GM19452 (cell line): ENCODE measurements at regions not wholly inside any gene's neighbourhood (a gene's known extent, or its start where the extent isn't known, plus 50 kb on each side); places are given as distances from the start of the nearest gene placed in this dataset.

Source experiments
- ATAC-seq: cut with Tn5 transposase; IDR thresholded peaks from one replicate; pipeline ENCODE4 v1.9.1; 2021; ENCODE audit not compliant: unreplicated experiment

GRCh38 chr6:159118924-159119323 is 50.3 kb upstream of the FNDC1 start:
- no peak for ATAC-seq

DNA sequence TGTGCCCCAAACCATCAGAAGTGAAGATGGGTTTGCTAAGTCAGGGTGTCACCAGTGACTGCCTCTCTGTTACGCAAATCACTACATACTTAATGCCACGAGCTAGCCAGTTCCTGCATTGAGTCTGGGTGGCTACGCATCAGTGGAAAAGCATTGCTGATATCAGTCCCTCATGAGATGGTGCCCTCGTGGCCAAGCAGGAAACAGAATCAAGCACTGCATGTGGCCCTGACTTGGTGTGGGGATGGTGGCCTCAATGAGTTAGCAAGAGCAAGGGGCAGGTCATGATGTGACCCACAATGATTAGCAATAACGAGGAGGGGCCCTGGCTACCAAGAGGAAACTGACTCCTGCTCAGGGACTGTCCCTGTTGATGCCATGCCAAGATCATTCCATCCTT is 51.6 kb upstream of the FNDC1 start:
- no peak for ATAC-seq

- no peak for ATAC-seq
Observed at GRCh38 chr6:159117046-159117445, 52.2 kb upstream of the FNDC1 start.

GRCh38 chr6:159116343-159116742 is 52.9 kb upstream of the FNDC1 start:
- ATAC-seq, result no peak

- no peak for ATAC-seq
Observed at GRCh38 chr6:159114569-159114968, 54.6 kb upstream of the FNDC1 start.

DNA sequence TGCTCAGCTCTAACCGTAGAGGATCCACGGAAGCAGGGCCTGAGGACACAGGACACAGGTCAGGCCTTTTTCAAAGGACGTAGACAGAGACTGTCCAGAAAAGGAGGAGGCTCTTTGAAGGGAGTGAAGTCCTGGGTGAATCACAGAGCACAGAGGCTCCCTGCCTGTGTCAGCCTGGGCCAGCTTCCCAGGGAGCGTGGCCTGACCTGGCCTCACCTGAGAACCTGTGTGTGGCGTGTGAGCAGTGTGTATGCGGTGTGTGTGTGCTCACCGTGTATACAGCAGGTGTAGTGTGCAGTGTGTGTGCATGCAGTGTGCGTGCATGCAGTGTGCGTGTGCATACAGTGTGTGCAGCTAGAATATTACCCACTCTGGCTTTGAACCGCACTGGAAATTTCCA is 56.0 kb upstream of the FNDC1 start:
- no peak for ATAC-seq

GRCh38 chr6:159112714-159113113 is 56.5 kb upstream of the FNDC1 start:
- ATAC-seq, result no peak

DNA sequence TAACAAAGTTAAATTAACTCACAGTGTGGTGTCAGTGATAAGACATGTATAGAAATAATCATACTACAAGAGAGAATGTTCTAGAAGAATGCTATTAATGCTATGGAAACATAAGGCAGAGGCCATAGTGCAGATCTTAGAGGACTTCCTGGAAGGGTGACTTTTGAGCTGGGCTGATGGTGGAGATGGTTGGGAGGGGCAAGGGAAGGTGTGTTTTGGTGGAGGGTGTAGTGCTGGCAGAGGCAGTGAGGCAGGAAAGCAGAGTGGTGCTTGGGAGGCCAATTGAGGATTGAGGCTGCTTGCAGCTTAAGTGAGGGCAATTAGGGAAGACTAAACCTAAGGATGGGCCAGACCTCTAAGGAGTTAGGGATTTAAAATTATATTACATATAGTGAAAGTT is 58.5 kb upstream of the FNDC1 start:
- no peak for ATAC-seq

DNA sequence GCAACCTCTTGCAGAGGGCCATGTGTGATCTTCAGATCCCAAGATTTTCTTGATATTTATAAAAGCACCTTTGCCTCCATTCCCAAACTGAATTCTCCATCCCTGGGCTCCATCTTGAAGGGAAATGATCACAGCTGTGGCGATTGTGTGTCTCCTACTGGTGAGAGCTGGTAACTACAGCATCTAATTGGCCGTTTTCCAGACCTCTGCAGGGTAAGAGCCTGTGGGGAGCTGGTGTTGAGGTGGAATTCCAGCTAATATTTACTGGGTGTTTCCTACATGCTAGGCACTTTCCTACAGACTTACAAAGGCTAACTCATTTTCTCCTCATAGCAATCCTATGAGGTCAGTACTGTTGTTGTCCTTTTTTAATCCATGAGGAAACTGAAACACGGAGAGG is 59.2 kb upstream of the FNDC1 start:
- no peak for ATAC-seq

DNA sequence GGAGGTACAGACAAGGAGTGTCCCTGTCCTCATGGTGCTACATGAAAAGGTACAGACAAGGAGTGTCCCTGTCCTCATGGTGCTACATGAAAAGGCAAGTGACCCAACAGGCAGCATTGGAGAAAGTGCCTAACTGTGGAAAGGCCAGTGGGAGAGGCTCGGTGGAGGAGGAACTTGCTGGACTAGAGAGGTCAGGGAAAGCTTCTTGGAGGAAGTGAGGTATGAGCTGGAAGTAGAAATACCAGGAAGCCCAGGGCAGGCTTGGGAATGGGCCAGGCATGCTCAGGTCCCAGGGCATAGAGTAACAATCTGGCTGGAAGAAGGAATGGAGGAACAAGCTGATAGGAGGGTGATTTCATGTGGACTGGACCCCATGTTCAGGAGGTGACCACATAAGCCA is 59.8 kb upstream of the FNDC1 start:
- ATAC-seq, result no peak

DNA sequence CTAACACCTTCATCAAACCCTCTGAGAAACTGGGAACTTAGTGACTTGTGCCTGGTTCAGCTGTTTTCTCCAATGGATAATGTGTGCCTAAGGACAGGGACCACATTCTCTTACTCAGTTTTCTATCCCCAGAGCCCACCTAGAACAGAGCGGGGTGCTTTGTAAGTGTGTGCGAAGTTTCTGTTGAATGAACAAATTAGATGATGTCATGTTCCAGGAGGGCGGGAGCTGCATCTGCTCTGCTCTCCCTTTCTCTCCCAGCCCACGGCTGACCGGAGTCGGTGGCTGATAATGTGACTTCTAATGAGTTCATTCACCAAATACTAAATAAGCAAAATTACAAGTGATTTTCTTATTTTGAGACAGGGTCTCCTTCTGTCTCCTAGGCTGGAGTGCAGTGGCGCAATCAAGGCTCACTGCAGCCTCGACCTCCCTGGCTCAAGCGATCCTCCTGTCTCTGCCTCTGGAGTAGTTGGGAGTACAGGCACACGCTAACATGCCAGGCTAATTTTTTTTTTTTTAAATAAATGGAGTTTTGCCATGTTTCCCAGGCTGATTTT is 60.7 kb upstream of the FNDC1 start:
- no peak for ATAC-seq

- no peak for ATAC-seq
Observed at GRCh38 chr6:159107451-159108260, 61.5 kb upstream of the FNDC1 start.

GRCh38 chr6:159106627-159107241 is 61.9 kb upstream of the TAGAP start:
- peak; percentile 83 for ATAC-seq

- no peak for ATAC-seq
Observed at GRCh38 chr6:159105716-159106115, 60.9 kb upstream of the TAGAP start.

DNA sequence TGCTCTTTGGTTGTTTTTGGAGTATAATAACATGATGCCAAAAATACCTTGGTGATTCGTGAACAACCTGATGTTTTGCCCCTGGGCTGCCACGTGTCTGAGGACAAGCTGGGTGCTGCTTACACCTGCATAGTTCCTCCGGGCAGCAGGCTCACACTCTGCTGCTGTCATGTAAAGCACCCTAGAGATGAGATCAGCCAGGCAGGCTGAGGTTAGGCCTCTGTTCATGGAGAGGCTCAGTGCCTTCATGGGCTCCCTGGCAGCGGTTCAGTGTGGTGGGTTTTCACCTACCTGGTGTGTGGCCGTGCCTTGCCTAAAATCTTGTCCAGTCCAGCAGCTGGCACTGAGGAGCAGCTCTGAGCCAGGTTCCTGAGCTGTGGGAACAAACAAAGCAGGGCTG is 60.1 kb upstream of the TAGAP start:
- no peak for ATAC-seq

DNA sequence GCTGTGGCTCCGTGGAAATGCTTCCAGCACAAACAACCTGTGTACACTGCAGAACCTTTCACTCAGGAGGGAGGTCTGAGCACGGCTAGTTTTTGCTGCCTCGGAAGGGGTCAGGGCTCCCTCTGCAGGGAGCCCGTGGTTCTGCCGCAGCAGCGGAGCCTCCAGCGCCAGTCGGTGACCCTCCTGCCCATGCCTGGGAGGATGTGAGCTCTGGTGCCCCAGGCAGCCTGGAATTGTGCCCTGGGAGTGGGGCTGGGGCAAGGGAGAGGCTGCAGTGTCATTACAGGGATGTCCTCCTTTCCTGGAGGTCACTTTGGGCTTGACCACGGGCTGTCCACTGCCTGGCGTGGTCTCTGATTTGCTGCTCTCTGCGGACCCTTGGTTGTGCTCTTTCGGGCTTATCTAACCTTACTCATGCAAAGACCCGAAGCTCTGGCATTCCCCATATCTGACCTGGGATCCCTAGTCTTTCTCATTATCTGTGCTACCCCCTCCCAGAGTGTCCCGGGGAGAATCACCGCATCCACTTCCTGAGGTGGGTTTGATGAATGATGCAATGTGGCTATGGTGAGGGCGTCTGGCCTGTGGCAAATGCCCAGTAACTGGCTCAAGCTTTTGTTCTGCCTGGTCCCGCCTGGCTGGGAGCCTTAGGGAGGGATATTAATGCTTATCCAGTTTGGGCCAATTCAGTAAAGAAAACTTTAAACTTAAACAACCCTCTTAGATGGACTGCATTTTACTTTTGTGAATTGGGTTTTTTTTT is 59.6 kb upstream of the TAGAP start:
- no peak for ATAC-seq

DNA sequence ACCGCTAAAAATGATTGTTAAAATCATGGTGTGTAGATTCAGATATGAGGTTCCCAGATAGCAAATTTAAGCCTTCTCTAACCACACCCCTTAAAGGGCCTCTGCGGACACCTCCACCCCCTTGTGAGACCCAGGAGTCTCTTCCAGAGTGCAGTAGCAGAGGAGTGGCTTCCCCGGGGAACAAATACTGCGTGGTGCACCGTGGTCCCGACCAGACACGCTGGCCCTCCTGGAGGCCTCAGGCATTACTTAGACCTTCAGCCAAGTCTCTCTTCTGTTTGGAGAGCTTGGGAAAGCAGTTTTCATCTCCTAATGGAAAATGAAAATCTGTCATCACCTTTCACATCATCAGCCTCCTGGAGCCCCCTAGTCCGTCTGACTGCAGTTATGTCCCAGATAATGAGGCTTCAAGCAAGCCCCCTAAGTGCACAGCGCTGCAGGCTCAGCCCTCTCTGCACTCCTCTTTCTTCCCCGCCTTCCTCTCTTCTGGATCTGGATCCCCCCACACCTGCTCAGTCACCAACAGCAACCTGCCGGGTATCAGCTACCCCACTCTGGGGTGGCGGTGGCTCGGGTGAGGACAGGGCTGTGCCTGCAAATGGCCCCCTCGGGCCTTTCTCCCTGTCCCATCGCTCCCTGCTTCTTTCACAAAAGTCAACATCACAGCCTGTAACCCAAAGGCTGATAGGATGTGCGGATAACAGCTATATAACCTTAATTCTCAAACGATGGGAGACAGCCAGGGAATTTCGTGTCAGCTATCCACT is 58.8 kb upstream of the TAGAP start:
- no peak for ATAC-seq

DNA sequence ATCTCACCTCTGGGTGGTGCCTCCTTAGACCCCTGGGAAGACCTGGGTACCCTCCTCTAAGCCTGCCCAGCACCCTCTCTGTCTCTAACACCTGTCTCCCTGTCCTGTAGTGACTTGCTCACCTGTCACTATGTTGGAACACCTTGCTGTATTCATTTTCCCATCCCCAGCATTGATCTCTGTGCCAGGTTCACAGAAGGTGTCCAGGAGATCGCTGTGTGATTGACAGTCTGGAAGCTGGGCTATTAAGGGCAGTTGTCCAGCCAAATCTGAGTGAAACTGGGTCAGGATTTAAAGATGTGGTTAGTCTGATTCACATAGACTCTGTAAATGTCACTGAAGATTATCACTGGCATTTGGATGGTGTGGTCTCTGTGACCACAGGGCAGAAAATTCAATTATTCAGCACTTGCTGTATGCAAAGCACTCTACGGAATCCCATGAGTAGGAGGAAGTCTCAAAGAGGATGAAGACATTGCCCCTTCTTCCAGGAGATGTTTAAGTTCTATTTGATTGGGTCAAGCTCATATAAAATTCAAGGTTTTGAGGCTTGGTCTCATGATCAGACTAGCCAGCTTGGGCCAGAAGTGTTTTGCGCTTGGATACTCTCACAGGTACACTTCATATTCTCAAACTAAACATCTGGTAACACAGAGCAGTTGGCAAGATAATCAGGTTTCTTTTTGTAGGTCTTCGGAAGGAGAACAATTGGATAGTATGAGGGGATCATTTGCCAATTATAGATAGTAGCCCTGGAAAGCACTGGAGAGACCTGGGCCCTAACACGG is 57.8 kb upstream of the TAGAP start:
- ATAC-seq, result no peak

- no peak for ATAC-seq
Observed at GRCh38 chr6:159101656-159102055, 56.9 kb upstream of the TAGAP start.
